Left lung (tissue), 4 donors: ENCODE measurements at regions not wholly inside any gene's neighbourhood (a gene's known extent, or its start where the extent isn't known, plus 50 kb on each side); places are given as distances from the start of the nearest gene placed in this dataset.

ENCODE experiments used
- ATAC-seq: fragments of 200-7000 bp; cut with Tn5 transposase; one replicate; pipeline ENCODE4 v1.9.1; 2020; ENCODE audit warnings: moderate library complexity
- DNase-seq, 4 donors: peaks; one replicate each; pipeline ENCODE4 v3.0.0-alpha.2; 2013 to 2020
- H3K27ac ChIP-seq, 2 donors: fragments of 200-600 bp; sonication (generic) in 1 of 2; one replicate each; pipeline versions ENCODE4 v1.5.0 to v1.8.0; 2020 to 2021
- H3K27me3 ChIP-seq, 2 donors: fragments of 200-600 bp; sonication (generic) in 1 of 2; one replicate each; pipeline versions ENCODE4 v1.5.0 to v1.8.0; 2020 to 2021
- H3K36me3 ChIP-seq, 2 donors: fragments of 200-600 bp; sonication (generic) in 1 of 2; one replicate each; pipeline versions ENCODE4 v1.5.0 to v1.8.0; 2020 to 2021
- H3K4me1 ChIP-seq, 2 donors: fragments of 200-600 bp; one replicate each; pipeline ENCODE4 v1.8.0; 2021
- H3K4me3 ChIP-seq, 2 donors: fragments of 200-600 bp; sonication (generic) in 1 of 2; one replicate each; pipeline versions ENCODE4 v1.5.0 to v1.8.0; 2020 to 2021; ENCODE audit warnings: mild to moderate bottlenecking in 1 of 2
- H3K9me3 ChIP-seq, 2 donors: fragments of 200-600 bp; sonication (generic) in 1 of 2; one replicate each; pipeline versions ENCODE4 v1.5.0 to v1.8.0; 2020 to 2021
- intact Hi-C, 2 donors: fragments of 100-400 bp; cut with DNase I; formaldehyde crosslinking; loops; one replicate each; pipeline versions ENCODE4 v1.11.2 to v1.14.2; 2022
- TF ChIP-seq, protein P1 (sequence below), 2 donors: fragments of 200-600 bp; sonication (generic) in 1 of 2; IDR thresholded peaks; one replicate each; pipeline versions ENCODE4 v1.5.0 to v1.8.0; 2021; ENCODE audit warnings: antibody characterized with exemption in 2 of 2
- donor health status: DM: no; HTN: yes; CAD: no.
- donor health status: DM: no; HTN: no; CAD: no.

DNA sequence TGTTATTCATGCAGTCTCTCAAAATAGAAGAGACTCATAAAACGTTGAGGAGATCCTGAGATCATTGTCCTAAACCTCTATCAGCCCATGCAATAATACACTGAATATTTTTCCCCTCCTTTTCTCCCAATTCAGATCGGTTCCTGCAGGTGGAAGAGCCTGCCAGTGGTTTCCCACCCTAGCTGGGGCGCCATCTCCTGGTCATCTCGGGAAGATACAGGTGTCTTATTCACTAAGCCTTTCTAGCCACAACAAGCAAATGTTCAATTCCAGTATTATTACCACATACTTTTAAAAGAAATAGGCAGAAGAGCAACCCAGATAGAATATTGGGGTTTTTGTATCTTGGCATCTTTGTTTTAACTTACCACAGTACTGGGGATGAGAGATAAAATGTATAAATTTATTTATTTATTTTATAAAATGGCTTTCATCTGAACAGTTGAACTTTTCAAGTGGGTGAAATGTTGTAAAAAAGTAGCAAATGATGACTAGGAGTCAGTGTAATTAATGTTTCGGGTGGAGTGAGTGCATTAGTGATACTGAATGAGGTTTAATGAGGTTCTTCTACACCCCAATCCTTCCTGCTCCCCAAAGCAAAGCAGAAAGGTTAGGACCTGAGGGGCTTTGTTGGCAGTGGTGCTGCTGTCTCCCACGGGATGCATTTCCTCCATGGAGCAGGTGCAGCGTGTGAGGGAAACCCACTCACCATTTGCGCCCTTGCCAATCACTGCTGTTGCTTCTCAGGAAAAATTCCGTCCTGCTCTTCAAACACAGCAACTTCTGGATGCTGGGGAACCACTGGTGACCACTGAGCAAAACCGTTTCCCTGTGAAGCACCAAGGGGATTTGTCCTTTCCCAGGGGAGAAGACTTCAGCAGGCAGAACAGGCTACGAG is 147.1 kb upstream of the FHL2 start:
- intact Hi-C loops: no loop called here
- Histone ChIP-seq H3K36me3 (no peaks in the 10 kb centered on the region), H3K27me3 (peaks cover 0 to 22% of the 10 kb centered on the region in 2 donors), H3K27ac (no peak overlapping the region), H3K4me1 (no peaks in the 10 kb centered on the region), H3K9me3 (no peaks in the 10 kb centered on the region), H3K4me3 (no peak overlapping the region)
- TF ChIP-seq, protein P1, sequence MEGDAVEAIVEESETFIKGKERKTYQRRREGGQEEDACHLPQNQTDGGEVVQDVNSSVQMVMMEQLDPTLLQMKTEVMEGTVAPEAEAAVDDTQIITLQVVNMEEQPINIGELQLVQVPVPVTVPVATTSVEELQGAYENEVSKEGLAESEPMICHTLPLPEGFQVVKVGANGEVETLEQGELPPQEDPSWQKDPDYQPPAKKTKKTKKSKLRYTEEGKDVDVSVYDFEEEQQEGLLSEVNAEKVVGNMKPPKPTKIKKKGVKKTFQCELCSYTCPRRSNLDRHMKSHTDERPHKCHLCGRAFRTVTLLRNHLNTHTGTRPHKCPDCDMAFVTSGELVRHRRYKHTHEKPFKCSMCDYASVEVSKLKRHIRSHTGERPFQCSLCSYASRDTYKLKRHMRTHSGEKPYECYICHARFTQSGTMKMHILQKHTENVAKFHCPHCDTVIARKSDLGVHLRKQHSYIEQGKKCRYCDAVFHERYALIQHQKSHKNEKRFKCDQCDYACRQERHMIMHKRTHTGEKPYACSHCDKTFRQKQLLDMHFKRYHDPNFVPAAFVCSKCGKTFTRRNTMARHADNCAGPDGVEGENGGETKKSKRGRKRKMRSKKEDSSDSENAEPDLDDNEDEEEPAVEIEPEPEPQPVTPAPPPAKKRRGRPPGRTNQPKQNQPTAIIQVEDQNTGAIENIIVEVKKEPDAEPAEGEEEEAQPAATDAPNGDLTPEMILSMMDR (IDR thresholded peaks at IDR 0.05): peak; percentile 64 to 77
- ATAC-seq: peak; percentile 85
- peak in 1 of 4 donors; percentile 44 for DNase-seq

- Histone ChIP-seq H3K9me3 (no peaks in the 10 kb centered on the region), H3K4me3 (no peak overlapping the region), H3K36me3 (no peaks in the 10 kb centered on the region), H3K27ac (no peak overlapping the region), H3K27me3 (peaks cover 0 to 22% of the 10 kb centered on the region in 2 donors), H3K4me1 (no peaks in the 10 kb centered on the region)
- intact Hi-C loops: no loop called here
- TF ChIP-seq, protein P1 (IDR thresholded peaks at IDR 0.05): no peak
- DNase-seq (no peak), ATAC-seq (no peak)
These were observed 145.9 kb upstream of the FHL2 start for GRCh38 chr2:105544591-105545377.

DNA sequence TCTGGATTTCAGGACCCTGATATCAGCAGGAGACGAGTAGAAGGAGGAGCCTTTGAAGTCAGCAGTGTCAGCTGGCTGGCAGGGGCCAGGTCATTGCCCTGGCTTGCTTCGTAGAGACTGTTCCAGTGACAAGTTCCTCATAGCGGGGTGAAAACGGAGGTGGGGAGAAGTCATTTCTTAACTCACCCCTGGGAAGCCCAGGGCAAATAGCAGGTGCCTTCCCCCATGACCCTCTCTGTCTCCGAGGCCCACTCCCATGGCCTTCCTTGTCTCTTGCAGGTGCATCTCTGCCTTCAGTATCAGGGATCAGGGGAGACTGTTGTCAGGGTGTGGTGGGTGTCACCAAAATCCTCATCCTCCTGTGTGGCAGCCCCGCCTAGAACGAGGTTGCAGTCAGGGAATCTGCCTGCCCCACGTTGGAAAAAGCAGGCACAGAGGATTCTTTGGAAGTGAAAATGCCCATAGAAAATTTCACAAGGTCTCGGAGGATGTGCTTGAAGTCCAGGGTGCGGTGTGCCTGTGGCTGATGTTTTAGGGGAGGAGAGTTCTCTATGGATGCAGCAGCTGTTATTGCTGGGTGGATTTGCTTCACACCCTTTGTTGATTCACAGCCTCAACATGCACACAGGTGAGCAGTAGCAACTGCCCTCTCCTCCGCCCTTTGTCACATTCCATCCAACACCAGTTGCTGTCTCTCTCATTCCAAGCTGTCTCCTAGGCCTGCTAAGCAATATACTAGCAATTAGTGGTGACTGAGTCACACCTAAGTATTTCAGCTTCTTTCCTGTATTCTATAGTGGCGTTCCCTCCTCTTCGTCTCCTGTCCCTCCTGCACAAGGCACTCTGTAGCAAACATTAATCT is 142.6 kb upstream of the FHL2 start:
- Histone ChIP-seq H3K27me3 (peaks cover 0 to 13% of the 10 kb centered on the region in 2 donors), H3K9me3 (no peaks in the 10 kb centered on the region), H3K4me3 (no peak overlapping the region), H3K4me1 (no peaks in the 10 kb centered on the region), H3K36me3 (no peaks in the 10 kb centered on the region), H3K27ac (no peak overlapping the region)
- ATAC-seq (no peak), DNase-seq (no peak)
- intact Hi-C loops: no loop called here
- TF ChIP-seq, protein P1 (IDR thresholded peaks at IDR 0.05): no peak

GRCh38 chr2:105540642-105541041 is 141.8 kb upstream of the FHL2 start:
- H3K27me3 ChIP-seq: peaks cover 0 to 6% of the 10 kb centered on the region in 2 donors
- H3K36me3 ChIP-seq: no peaks in the 10 kb centered on the region
- DNase-seq: no peak
- no peak for ATAC-seq
- no peak overlapping the region for H3K4me3 ChIP-seq
- no peaks in the 10 kb centered on the region for H3K4me1 ChIP-seq
- intact Hi-C loops: no loop called here
- H3K27ac ChIP-seq: no peak overlapping the region
- H3K9me3 ChIP-seq: no peaks in the 10 kb centered on the region
- TF ChIP-seq, protein P1 (IDR thresholded peaks at IDR 0.05): no peak
